ENCODE measurements at regions not wholly inside any gene's neighbourhood (a gene's known extent, or its start where the extent isn't known, plus 50 kb on each side); places are given as distances from the start of the nearest gene placed in this dataset.

GRCh38 chr13:39245688-39246087 lies 207.4 kb downstream of the NHLRC3 start:
- DNase-seq = peak; percentile 17

- no peak for DNase-seq
Measured at GRCh38 chr13:39249982-39250381, 211.7 kb downstream of the NHLRC3 start.

GRCh38 chr13:39250440-39250839 lies 212.2 kb downstream of the NHLRC3 start:
- no peak for DNase-seq

GRCh38 chr13:39251340-39251739 lies 213.1 kb downstream of the NHLRC3 start:
- DNase-seq = no peak

GRCh38 chr13:39253774-39254173 lies 215.5 kb downstream of the NHLRC3 start:
- DNase-seq = no peak

- peak; percentile 20 for DNase-seq
Measured at GRCh38 chr13:39254601-39255000, 216.3 kb downstream of the NHLRC3 start.

GRCh38 chr13:39257642-39258041 lies 219.4 kb downstream of the NHLRC3 start:
- DNase-seq = no peak

GRCh38 chr13:39259371-39260140 lies 221.3 kb downstream of the NHLRC3 start:
- no peak for DNase-seq

- peak; percentile 16 for DNase-seq
Measured at GRCh38 chr13:39263033-39263432, 224.8 kb downstream of the NHLRC3 start.

- DNase-seq = no peak
Measured at GRCh38 chr13:39263531-39263930, 225.3 kb downstream of the NHLRC3 start.

GRCh38 chr13:39266426-39266825 lies 228.2 kb downstream of the NHLRC3 start:
- no peak for DNase-seq

GRCh38 chr13:39268398-39268797 lies 230.1 kb downstream of the NHLRC3 start:
- no peak for DNase-seq

GRCh38 chr13:39269004-39269403 lies 230.7 kb downstream of the NHLRC3 start:
- no peak for DNase-seq

GRCh38 chr13:39269411-39269810 lies 231.2 kb downstream of the NHLRC3 start:
- no peak for DNase-seq

- no peak for DNase-seq
Measured at GRCh38 chr13:39272994-39273393, 234.7 kb downstream of the NHLRC3 start.

GRCh38 chr13:39273953-39274738 lies 235.9 kb downstream of the NHLRC3 start:
- DNase-seq = no peak

- DNase-seq = no peak
Measured at GRCh38 chr13:39274739-39275325, 236.6 kb downstream of the NHLRC3 start.

GRCh38 chr13:39279077-39279476 lies 240.8 kb downstream of the NHLRC3 start:
- DNase-seq = no peak

- DNase-seq = no peak
Measured at GRCh38 chr13:39281539-39282150, 243.4 kb downstream of the NHLRC3 start.

GRCh38 chr13:39282400-39282972 lies 244.2 kb downstream of the NHLRC3 start:
- DNase-seq = no peak

- no peak for DNase-seq
Measured at GRCh38 chr13:39283072-39283471, 244.8 kb downstream of the NHLRC3 start.

- no peak for DNase-seq
Measured at GRCh38 chr13:39284801-39285388, 246.6 kb downstream of the NHLRC3 start.

Measured in NCI-H1105 (cell line).